K562 (cell line): ENCODE measurements at regions not wholly inside any gene's neighbourhood (a gene's known extent, or its start where the extent isn't known, plus 50 kb on each side); places are given as distances from the start of the nearest gene placed in this dataset.

Experiments used
- ATAC-seq: fragments of 200-7000 bp; cut with Tn5 transposase; 3 replicates; pipeline ENCODE4 v1.9.1; 2020; ENCODE audit warnings: moderate library complexity
- BruUV-seq: library from RNA; stranded (reverse); fragments of 400-500 nt; replicated peaks from 2 replicates; lab custom pipeline; 2021; lab: Mats Ljungman, UMichigan
- CTCF ChIA-PET: fragments of 300-600 bp; formaldehyde crosslinking; extraction: SDS; loops from one replicate; lab custom pipeline; 2021; ENCODE audit warnings: low intra/inter-chr PET ratio; lab: Yijun Ruan, JAX
- POLR2A ChIA-PET: fragments of 300-600, 350-650 bp; sonication (Branson Sonifier 250); formaldehyde crosslinking; extraction: SDS; loops from one replicate; lab custom pipeline; 2021; ENCODE audit warnings: antibody characterized with exemption, inconsistent platforms; lab: Yijun Ruan, JAX
- DNase-seq, 4 experiments: peaks; one replicate each; pipeline versions ENCODE4 v3.0.0 to v3.0.0-alpha.2; 2011 to 2018; ENCODE audit warnings: low spot score in 3 of 4, mixed read lengths in 3 of 4; ENCODE audit errors: extremely low read depth in 1 of 4
- FAIRE-seq: peaks from 2 replicates; lab custom pipeline; 2011; peaks lifted over from hg19 to GRCh38; lab: Jason Lieb, UNC
- H2AFZ ChIP-seq: 2 replicates; pipeline ENCODE4 v1.6.0; 2011; ENCODE audit warnings: low read depth, low read length, control low read depth, inconsistent platforms
- H3K27ac ChIP-seq: fragments of 200-600 bp; 3 replicates; pipeline ENCODE4 v1.8.0; 2011; ENCODE audit warnings: low read depth, mild to moderate bottlenecking, control low read depth, inconsistent platforms, low read length, moderate library complexity, mixed read lengths; ENCODE audit errors: extremely low read depth
- H3K27me3 ChIP-seq, 2 experiments: fragments of 300-600 bp in 1 of 2; 2 replicates in 1 of 2; 3 replicates in 1 of 2; pipeline versions ENCODE4 v1.6.0 to v1.8.0; 2011; ENCODE audit warnings: inconsistent platforms in 2 of 2, low read length in 2 of 2, mild to moderate bottlenecking in 1 of 2, mixed read lengths in 1 of 2, moderate library complexity in 1 of 2; ENCODE audit not compliant: control insufficient read depth in 2 of 2, insufficient read depth in 2 of 2
- H3K36me3 ChIP-seq: fragments of 300-600 bp; 3 replicates; pipeline ENCODE4 v1.8.0; 2011; ENCODE audit warnings: mild to moderate bottlenecking, low read length, inconsistent platforms; ENCODE audit not compliant: control insufficient read depth, insufficient read depth
- H3K4me1 ChIP-seq, 2 experiments: fragments of 200-600 bp in 1 of 2; replicated peaks in 1 of 2; 2 replicates in 1 of 2; 3 replicates in 1 of 2; pipeline versions ENCODE4 v1.5.1 to v1.8.0; 2011; ENCODE audit warnings: inconsistent platforms in 2 of 2, low read length in 2 of 2, mild to moderate bottlenecking in 1 of 2, mixed read lengths in 1 of 2, moderate library complexity in 1 of 2; ENCODE audit not compliant: control insufficient read depth in 2 of 2, insufficient read depth in 2 of 2
- H3K4me2 ChIP-seq: 2 replicates; pipeline ENCODE4 v1.6.1; 2011; ENCODE audit warnings: low read length, control low read depth, inconsistent platforms, mixed read lengths; ENCODE audit not compliant: insufficient read depth
- H3K4me3 ChIP-seq: fragments of 200-600 bp; sonication (generic), shearing (Covaris generic); 2 replicates; pipeline ENCODE4 v1.5.1; 2016; ENCODE audit warnings: control low read depth, inconsistent platforms
- H3K79me2 ChIP-seq: fragments of 200-600 bp; 3 replicates; pipeline ENCODE4 v1.8.0; 2011; ENCODE audit warnings: low read length, inconsistent platforms; ENCODE audit not compliant: control insufficient read depth, insufficient read depth
- H3K9ac ChIP-seq, 2 experiments: 2 replicates each; pipeline versions ENCODE4 v1.6.0 to v1.6.1; 2011; ENCODE audit warnings: low read depth in 2 of 2, low read length in 2 of 2, control low read depth in 1 of 2, inconsistent platforms in 1 of 2, mild to moderate bottlenecking in 1 of 2, mixed read lengths in 1 of 2; ENCODE audit not compliant: insufficient read depth in 1 of 2
- H3K9me1 ChIP-seq: one replicate; pipeline ENCODE4 v1.6.0; 2011; ENCODE audit warnings: inconsistent platforms, mild to moderate bottlenecking, low read length, moderate library complexity; ENCODE audit not compliant: control insufficient read depth, insufficient read depth
- H3K9me3 ChIP-seq: replicated peaks from 2 replicates; pipeline ENCODE4 v1.5.1; 2011; ENCODE audit warnings: low read depth, low read length, inconsistent platforms; ENCODE audit not compliant: control insufficient read depth, insufficient read depth
- H4K20me1 ChIP-seq: replicated peaks from 2 replicates; pipeline ENCODE4 v1.6.1; 2011; ENCODE audit warnings: low read length, inconsistent platforms, mixed read lengths; ENCODE audit not compliant: control insufficient read depth, insufficient read depth
- CEBPG ChIP-seq, 3 experiments: fragments of 200-800 bp in 1 of 3; sonication (Bioruptor generic) in 1 of 3; sonication (generic) in 1 of 3; formaldehyde crosslinking in 1 of 3; IDR thresholded peaks in 2 of 3; conservative IDR thresholded peaks in 1 of 3; 2 replicates each; pipeline versions ENCODE4 v1.6.1 to v1.8.0; 2016 to 2022; ENCODE audit warnings: missing compliant biosample characterization in 2 of 3, missing genetic modification characterization in 2 of 3, mild to moderate bottlenecking in 1 of 3, missing genetic modification reagents in 1 of 3
- CHD7 ChIP-seq: fragments of 200-600 bp; sonication (generic); IDR thresholded peaks from one replicate; pipeline ENCODE4 v1.6.1; 2012; ENCODE audit warnings: mild to moderate bottlenecking, low read depth, low read length, inconsistent platforms
- GATAD2A ChIP-seq: fragments of 450-650 bp; IDR thresholded peaks from 2 replicates; pipeline ENCODE4 v1.6.1; 2017
- KDM1A ChIP-seq, 2 experiments: fragments of 450-650 bp; IDR thresholded peaks; 2 replicates each; pipeline ENCODE4 v1.6.1; 2016; ENCODE audit warnings: mild to moderate bottlenecking in 2 of 2
- NCOA2 ChIP-seq, 2 experiments: fragments of 450-650 bp; IDR thresholded peaks; 2 replicates each; pipeline ENCODE4 v1.6.1; 2018; ENCODE audit warnings: mild to moderate bottlenecking in 2 of 2, moderate library complexity in 1 of 2; ENCODE audit not compliant: partially characterized antibody in 2 of 2
- PATZ1 ChIP-seq: fragments of 250-450 bp; sonication (Bioruptor Pico); IDR thresholded peaks from 2 replicates; pipeline ENCODE4 v1.5.0; 2020; ENCODE audit warnings: mild to moderate bottlenecking, borderline replicate concordance
- TEAD4 ChIP-seq, 2 experiments: sonication (generic) in 1 of 2; formaldehyde crosslinking in 1 of 2; IDR thresholded peaks; 2 replicates each; pipeline versions ENCODE4 v1.6.1 to v1.8.0; 2012 to 2022; ENCODE audit warnings: borderline replicate concordance in 1 of 2, inconsistent platforms in 1 of 2, low read length in 1 of 2, mild to moderate bottlenecking in 1 of 2, missing genetic modification reagents in 1 of 2
- ZBTB7A ChIP-seq: IDR thresholded peaks from 2 replicates; pipeline ENCODE4 v1.6.1; 2011; ENCODE audit warnings: low read depth, mild to moderate bottlenecking, low read length, moderate library complexity, borderline replicate concordance; ENCODE audit not compliant: control insufficient read depth
- ZNF57 ChIP-seq: fragments of 450-650 bp; formaldehyde crosslinking; IDR thresholded peaks from 2 replicates; pipeline ENCODE4 v1.4.0; 2020; ENCODE audit warnings: mild to moderate bottlenecking, moderate library complexity
- WGBS: fragments of 100-300 bp; shearing (Covaris generic); methylation state at CpG from one replicate; pipeline ENCODE4 v1.1.6; 2016; ENCODE audit warnings: low coverage, mixed read lengths; ENCODE audit not compliant: insufficient coverage; ENCODE audit errors: missing lambda C conversion rate; 5-methylcytosine and 5-hydroxymethylcytosine counted together
- in situ Hi-C: fragments of 300-500 bp; cut with MboI; formaldehyde crosslinking; loops from 4 replicates; pipeline ENCODE4 v1.15.0; 2018; ENCODE audit warnings: inconsistent platforms, mixed read lengths
- intact Hi-C: fragments of 100-400 bp; cut with micrococcal nuclease; formaldehyde crosslinking; loops from 2 replicates; pipeline ENCODE4 v1.14.2; 2022

GRCh38 chr3:99468918-99469317 lies 169.5 kb upstream of the COL8A1 start:
- ATAC-seq (no peak), DNase-seq (no peak), FAIRE-seq (no peak)
- Histone ChIP-seq H3K27me3 (no peaks in the 10 kb centered on the region), H3K36me3 (no peaks in the 10 kb centered on the region), H2AFZ (no peak overlapping the region), H3K4me3 (no peak overlapping the region), H3K9ac (no peak overlapping the region), H3K4me2 (no peak overlapping the region), H3K4me1 (no peaks in the 10 kb centered on the region), H3K9me3 (no peaks in the 10 kb centered on the region), H4K20me1 (no peaks in the 10 kb centered on the region), H3K79me2 (no peaks in the 10 kb centered on the region), H3K27ac (no peak overlapping the region), H3K9me1 (no peaks in the 10 kb centered on the region)
- ChIA-PET CTCF (no interaction called here), POLR2A (interaction anchor here (0.6 kb wide), 1 partner anchor 1424 kb away, joined by 3 read pairs; no protein-coding TSS in a partner anchor)
- intact Hi-C loops (no loop called here), in situ Hi-C loops (no loop called here)
- TF ChIP-seq GATAD2A = no peak
- no peak for TF ChIP-seq ZNF57 (CRISPR knock-in tag)
- no peak for TF ChIP-seq TEAD4 (IDR thresholded peaks at IDR 0.05; ENCODE audit: low read length)
- no peak for TF ChIP-seq TEAD4 (CRISPR knock-in tag; IDR thresholded peaks at IDR 0.05; ENCODE audit: borderline replicate concordance)
- TF ChIP-seq PATZ1 (CRISPR knock-in tag) = no peak
- no peak for TF ChIP-seq CHD7
- no peak for TF ChIP-seq KDM1A (IDR thresholded peaks at IDR 0.05)
- no peak for TF ChIP-seq CEBPG (CRISPR knock-in tag; IDR thresholded peaks at IDR 0.05)
- TF ChIP-seq CEBPG (tag; conservative IDR thresholded peaks at IDR 0.05 in 1 of 2, IDR thresholded peaks at IDR 0.05 in 1 of 2) = no peak
- TF ChIP-seq ZBTB7A = no peak
- no peak for TF ChIP-seq NCOA2 (IDR thresholded peaks at IDR 0.05; ENCODE audit: partially characterized antibody in 2 of 2)
- BruUV-seq = no TSS peak
- 2% methylated on average over 3 of the region's 3 CpGs for WGBS
